ENCODE measurements at regions not wholly inside any gene's neighbourhood (a gene's known extent, or its start where the extent isn't known, plus 50 kb on each side); places are given as distances from the start of the nearest gene placed in this dataset.

DNA sequence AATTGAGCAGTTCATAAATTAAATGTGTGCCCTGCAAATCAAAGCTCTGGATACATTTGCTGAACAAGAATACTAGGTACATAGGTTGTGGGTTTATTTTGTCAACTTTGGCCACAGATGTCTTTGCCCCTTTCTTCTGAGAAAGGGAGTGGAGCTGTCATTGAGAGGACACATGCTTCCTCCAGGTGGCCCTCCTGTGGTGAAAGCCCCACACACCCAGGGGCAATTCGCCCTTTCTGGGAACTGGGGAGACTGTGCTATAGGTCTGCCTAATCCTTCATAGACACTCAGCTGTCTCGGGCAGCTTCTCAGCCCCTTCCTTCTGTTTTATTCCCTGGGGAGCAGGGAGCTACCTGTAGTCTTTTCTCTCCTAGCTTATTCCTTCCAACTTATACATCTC is 605.7 kb upstream of the DPP6 start:
- no peak for DNase-seq

GRCh38 chr7:153447011-153447410 is 605.2 kb upstream of the DPP6 start:
- no peak for DNase-seq

- no peak for DNase-seq
Measured at GRCh38 chr7:153452661-153453060, 599.5 kb upstream of the DPP6 start.

DNA sequence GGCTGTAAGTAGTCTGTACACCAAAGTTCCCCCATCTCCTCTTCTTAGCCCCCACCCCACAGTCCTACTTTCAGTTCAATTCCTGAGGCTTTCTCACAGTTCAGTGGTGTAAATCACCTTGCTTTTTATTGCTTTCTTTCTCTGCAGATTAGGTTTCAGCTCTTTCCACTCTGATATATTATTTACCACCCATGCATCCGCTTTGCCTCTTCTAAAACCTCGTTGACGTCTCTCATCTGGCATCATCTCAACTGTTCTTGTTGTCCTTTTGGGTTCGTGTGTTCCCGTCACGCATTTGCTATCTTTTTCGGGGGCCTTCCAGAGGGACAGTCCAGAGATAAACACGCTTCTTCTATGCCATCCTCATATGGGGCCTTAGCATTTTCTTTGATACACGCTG is 597.9 kb upstream of the DPP6 start:
- DNase-seq = no peak

DNA sequence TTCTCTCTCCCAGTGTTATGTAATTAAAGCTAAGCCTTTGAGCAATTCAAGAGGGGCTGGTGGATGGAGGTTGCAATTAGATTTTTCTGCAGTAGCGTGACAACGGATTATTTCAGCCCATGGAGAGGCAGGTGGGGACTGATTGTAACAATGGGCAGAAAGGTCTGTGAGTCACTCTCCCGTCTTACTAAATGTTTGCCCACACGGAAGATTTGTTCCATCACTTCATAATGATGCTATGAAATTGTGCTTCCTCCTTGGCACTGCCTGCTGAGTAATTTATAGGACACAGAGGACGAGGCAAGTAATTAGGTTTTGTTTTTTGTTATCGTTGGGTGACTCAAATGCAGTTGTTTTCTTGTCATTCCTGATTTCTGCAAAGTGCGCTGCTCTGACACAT is 594.5 kb upstream of the DPP6 start:
- DNase-seq = no peak

GRCh38 chr7:153470004-153470671 is 582.1 kb upstream of the DPP6 start:
- no peak for DNase-seq

GRCh38 chr7:153472516-153472915 is 579.7 kb upstream of the DPP6 start:
- no peak for DNase-seq

DNA sequence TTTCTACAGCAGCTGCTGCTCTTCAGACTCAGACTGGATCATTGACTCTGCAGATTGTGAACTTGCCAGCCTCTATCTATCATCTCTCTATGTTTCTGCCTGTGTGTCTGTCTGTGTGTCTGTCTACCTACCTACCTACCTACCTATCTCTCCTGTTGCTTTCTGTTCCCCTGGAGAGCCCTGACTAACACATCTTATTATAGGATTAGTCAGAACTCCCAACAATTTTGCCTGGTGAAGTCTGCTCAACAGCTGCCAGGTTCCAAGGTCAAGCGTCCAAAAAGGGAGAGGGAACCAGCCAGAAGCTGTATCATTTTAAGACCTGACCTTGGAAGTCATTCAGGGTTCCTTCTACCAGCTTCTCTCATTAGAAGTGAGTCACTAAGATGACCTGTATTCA is 579.0 kb upstream of the DPP6 start:
- no peak for DNase-seq

DNA sequence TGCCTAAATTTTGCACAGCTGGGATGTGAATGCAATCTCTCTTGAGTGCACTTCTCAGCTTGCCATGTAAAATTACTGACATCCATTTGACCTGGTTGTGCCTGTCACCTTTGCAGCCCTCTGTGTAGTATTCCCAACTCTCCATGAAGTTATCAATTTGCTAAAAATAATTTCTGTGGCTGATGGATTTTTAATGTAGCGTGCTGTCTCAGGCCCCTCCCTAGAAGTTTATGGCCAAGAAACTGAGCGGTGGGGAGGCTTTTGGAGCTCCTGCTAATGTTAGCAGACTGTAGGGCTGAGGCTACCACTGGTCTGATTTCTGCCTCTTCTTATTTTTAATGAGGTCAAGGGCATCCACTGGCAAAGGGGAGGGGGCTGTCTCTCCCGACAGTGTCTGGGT is 577.0 kb upstream of the DPP6 start:
- peak; percentile 48 for DNase-seq

GRCh38 chr7:153476166-153476565 is 576.0 kb upstream of the DPP6 start:
- no peak for DNase-seq

- DNase-seq = peak; percentile 13
Measured at GRCh38 chr7:153496257-153496656, 555.9 kb upstream of the DPP6 start.

DNA sequence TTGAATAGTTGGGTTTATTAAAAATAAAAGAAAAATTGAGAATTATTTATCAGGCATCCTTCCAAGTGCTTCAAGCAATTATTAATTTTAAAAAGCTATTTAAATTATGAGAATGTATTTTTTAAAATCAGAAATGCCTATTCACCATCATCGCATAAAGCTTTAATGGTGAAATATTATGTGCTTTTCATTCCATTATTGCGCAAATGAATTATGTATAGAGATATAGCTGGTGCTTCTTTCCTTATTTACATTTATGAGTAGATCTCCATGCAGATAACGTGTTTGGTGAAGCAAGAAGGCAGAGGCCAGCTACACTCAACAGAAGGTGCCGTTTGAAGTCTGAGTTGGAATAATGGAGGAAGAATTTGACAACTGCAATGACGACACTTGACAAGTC is 549.1 kb upstream of the DPP6 start:
- DNase-seq = no peak

- no peak for DNase-seq
Measured at GRCh38 chr7:153504288-153505075, 547.7 kb upstream of the DPP6 start.

GRCh38 chr7:153507885-153508284 is 544.3 kb upstream of the DPP6 start:
- no peak for DNase-seq

GRCh38 chr7:153509768-153510167 is 542.4 kb upstream of the DPP6 start:
- DNase-seq = no peak

GRCh38 chr7:153510674-153511073 is 541.5 kb upstream of the DPP6 start:
- no peak for DNase-seq

DNA sequence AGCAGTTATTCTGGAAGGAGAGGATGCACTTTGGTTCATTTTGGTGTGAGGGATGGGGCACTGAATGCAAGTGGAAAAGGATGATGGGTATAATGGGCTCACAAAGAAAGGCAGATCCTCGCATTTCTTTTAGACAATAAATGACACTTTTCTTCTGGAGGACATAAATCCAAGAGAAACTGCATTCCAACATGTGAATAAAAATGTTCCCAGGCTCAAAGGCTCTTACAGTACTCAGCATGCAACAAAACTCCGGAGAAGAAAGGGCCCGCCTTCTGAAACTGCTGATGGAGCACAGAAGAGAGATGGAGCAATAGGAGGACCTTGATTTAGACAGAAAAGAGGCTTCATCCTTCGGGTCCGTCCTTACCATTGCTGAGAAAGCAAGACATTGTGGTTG is 538.2 kb upstream of the DPP6 start:
- no peak for DNase-seq

DNA sequence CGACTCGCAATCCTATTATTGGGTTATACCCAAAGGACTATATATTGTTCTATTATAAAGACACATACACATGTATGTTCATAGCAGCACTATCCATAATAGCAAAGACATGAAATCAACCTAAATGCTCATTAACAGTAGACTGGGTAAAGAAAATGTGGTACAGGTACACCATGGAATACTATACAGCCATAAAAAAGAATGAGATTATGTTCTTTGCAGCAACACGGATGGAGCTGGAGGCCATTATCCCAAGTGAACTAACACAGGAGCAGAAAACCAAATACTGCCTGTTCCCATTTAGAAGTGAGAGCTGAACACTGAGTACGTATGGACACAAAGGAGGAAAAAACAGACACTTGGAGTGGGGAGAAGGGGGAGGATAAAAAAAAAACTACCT is 536.8 kb upstream of the DPP6 start:
- no peak for DNase-seq

- no peak for DNase-seq
Measured at GRCh38 chr7:153518201-153518984, 533.8 kb upstream of the DPP6 start.

GRCh38 chr7:153521370-153521769 is 530.8 kb upstream of the DPP6 start:
- DNase-seq = no peak

GRCh38 chr7:153522261-153522660 is 529.9 kb upstream of the DPP6 start:
- no peak for DNase-seq

DNA sequence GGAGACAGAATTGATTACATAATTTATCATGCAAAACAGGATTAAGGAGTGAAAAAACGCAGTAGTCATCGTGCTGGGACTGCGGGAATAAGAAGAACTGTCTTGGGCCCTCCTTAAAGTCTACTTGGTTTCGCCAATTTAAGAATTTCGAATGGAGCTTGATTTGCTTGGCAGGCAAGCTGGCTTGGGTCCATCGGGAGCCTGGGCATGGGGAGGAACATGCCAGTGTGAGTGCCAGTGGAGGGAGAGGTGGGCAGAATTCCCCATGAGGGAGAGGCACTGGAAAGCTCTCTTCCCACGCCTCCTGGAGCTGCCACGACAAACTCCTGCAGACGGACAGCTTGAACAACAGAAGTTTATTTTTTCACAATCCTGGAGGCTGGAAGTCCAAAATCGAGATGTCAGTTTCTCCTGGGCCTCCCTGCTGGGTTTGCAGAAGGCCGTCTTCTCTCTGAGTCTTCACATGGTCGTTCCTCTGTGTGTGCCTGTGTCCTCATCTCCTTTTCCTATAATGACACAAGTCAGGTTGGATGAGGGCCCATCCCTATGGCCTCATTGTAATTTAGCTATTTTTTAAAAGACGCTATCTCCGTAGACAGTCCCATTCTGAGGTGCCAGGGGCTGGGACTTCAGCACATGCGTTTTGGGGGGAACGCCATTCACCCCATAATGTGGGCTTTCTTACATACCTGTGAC is 528.7 kb upstream of the DPP6 start:
- no peak for DNase-seq

Data from muscle of arm (tissue), 1 donor.